MM.1S (cell line): ENCODE measurements at regions not wholly inside any gene's neighbourhood (a gene's known extent, or its start where the extent isn't known, plus 50 kb on each side); places are given as distances from the start of the nearest gene placed in this dataset.

ENCODE experiments used
- EZH2 ChIP-seq: fragments of 300-600 bp; sonication (generic); optimal IDR thresholded peaks from 2 replicates; pipeline ENCODE3; 2017; ENCODE audit warnings: low read depth, mild to moderate bottlenecking, antibody characterized with exemption, low read length, mixed read lengths
- EZH2phosphoT487 ChIP-seq: fragments of 300-600 bp; sonication (generic); IDR thresholded peaks from 2 replicates; pipeline ENCODE4 v1.6.1; 2018; ENCODE audit warnings: antibody characterized with exemption, low read length
- TF ChIP-seq, protein P1 (sequence below): fragments of 300-600 bp; sonication (generic); IDR thresholded peaks from 2 replicates; pipeline ENCODE4 v1.5.1; 2016; ENCODE audit warnings: antibody characterized with exemption, low read length, mixed read lengths

DNA sequence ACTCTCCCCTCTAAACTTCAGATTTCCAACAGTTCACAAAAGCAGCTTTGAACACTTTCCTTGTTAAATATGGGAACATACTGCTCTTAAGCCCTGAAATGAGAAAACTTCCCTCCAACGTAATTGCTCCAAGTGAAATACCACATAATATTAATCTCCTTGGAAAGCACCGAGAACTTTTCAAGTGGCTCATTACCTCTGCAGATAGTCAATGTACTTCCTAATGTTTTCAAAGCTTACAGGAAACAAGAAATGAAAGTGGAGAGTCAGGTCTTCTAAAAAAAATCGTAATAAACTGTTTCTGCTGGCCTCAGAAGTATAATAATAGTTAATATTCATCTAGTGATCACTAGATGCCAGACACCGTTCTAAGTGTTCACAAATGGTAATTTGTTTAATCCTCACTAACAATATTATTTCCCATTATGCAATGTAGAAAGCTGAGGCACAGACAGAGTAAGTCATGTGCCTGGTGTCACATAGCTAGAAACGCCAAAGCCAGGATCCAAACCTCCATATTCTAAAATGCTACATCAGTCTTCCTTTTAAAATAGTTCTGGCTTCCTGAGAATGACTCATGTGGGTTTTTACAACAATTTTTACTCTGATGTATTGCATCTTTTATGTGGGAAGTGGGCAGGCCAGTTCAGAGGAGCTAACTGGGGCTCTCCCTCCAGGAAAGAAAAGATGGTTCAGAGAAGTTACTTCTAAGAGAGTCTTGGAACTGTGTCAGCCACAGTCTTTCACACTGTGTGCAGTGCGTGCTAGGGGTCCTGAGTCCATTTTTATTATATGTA is 177.2 kb downstream of the PLPPR4 start:
- TF ChIP-seq, protein P1, sequence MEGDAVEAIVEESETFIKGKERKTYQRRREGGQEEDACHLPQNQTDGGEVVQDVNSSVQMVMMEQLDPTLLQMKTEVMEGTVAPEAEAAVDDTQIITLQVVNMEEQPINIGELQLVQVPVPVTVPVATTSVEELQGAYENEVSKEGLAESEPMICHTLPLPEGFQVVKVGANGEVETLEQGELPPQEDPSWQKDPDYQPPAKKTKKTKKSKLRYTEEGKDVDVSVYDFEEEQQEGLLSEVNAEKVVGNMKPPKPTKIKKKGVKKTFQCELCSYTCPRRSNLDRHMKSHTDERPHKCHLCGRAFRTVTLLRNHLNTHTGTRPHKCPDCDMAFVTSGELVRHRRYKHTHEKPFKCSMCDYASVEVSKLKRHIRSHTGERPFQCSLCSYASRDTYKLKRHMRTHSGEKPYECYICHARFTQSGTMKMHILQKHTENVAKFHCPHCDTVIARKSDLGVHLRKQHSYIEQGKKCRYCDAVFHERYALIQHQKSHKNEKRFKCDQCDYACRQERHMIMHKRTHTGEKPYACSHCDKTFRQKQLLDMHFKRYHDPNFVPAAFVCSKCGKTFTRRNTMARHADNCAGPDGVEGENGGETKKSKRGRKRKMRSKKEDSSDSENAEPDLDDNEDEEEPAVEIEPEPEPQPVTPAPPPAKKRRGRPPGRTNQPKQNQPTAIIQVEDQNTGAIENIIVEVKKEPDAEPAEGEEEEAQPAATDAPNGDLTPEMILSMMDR: no peak
- TF ChIP-seq EZH2 (no peak), EZH2phosphoT487 (no peak)
